Erythroblast (primary cell): ENCODE measurements at regions not wholly inside any gene's neighbourhood (a gene's known extent, or its start where the extent isn't known, plus 50 kb on each side); places are given as distances from the start of the nearest gene placed in this dataset.

Experiments used
- GATA1 ChIP-seq: IDR thresholded peaks from 2 replicates; pipeline ENCODE4 v1.6.1; 2011; ENCODE audit warnings: low read depth, mild to moderate bottlenecking, control low read depth, low read length, moderate library complexity
- POLR2A ChIP-seq: IDR thresholded peaks from 2 replicates; pipeline ENCODE4 v1.6.1; 2011; ENCODE audit warnings: mild to moderate bottlenecking, low read length

GRCh38 chr12:23057571-23057970 lies 432.6 kb downstream of the ETNK1 start:
- TF ChIP-seq POLR2A (no peak), GATA1 (no peak)
